K562 (cell line): ENCODE measurements at regions not wholly inside any gene's neighbourhood (a gene's known extent, or its start where the extent isn't known, plus 50 kb on each side); places are given as distances from the start of the nearest gene placed in this dataset.

ENCODE experiments used
- PML ChIP-seq: IDR thresholded peaks from 2 replicates; pipeline ENCODE4 v1.6.1; 2012; ENCODE audit warnings: low read length, inconsistent platforms
- U2AF2 ChIP-seq: fragments of 200-400 bp; formaldehyde crosslinking; optimal IDR thresholded peaks from 2 replicates; pipeline ENCODE3; 2017; ENCODE audit warnings: low read depth, mild to moderate bottlenecking, low read length
- ZNF217 ChIP-seq: sonication (generic); formaldehyde crosslinking; IDR thresholded peaks from 2 replicates; pipeline ENCODE4 v1.8.0; 2022; ENCODE audit warnings: mild to moderate bottlenecking, missing genetic modification reagents
- ZNF551 ChIP-seq: fragments of 250-450 bp; sonication (Bioruptor Pico); IDR thresholded peaks from 2 replicates; pipeline ENCODE4 v1.5.0; 2021; ENCODE audit warnings: mild to moderate bottlenecking, moderate library complexity
- TF ChIP-seq, protein P1 (sequence below): fragments of 200-600 bp; sonication (generic); IDR thresholded peaks from one replicate; pipeline ENCODE4 v1.6.1; 2012; ENCODE audit warnings: mild to moderate bottlenecking, low read depth, low read length, inconsistent platforms

DNA sequence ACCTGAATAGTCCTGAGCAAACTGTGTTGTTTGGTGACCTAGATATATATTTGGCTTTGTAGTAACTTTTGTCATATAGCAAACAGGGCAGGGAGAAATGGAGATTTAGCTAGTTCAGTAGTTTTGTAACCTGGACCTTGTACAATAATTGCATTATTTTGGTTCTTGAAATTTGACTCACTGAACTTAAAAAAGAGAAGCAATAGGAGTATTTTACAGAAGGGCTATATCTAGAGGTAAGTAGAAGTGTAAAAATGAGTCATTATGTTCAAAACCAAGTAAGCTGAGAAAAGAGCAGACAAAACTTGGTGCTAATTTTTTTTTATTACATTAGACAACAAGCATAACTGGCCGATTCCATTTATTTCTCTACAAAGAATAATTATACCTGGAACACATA is 505.4 kb downstream of the ZIC1 start (continued):
- TF ChIP-seq, protein P1, sequence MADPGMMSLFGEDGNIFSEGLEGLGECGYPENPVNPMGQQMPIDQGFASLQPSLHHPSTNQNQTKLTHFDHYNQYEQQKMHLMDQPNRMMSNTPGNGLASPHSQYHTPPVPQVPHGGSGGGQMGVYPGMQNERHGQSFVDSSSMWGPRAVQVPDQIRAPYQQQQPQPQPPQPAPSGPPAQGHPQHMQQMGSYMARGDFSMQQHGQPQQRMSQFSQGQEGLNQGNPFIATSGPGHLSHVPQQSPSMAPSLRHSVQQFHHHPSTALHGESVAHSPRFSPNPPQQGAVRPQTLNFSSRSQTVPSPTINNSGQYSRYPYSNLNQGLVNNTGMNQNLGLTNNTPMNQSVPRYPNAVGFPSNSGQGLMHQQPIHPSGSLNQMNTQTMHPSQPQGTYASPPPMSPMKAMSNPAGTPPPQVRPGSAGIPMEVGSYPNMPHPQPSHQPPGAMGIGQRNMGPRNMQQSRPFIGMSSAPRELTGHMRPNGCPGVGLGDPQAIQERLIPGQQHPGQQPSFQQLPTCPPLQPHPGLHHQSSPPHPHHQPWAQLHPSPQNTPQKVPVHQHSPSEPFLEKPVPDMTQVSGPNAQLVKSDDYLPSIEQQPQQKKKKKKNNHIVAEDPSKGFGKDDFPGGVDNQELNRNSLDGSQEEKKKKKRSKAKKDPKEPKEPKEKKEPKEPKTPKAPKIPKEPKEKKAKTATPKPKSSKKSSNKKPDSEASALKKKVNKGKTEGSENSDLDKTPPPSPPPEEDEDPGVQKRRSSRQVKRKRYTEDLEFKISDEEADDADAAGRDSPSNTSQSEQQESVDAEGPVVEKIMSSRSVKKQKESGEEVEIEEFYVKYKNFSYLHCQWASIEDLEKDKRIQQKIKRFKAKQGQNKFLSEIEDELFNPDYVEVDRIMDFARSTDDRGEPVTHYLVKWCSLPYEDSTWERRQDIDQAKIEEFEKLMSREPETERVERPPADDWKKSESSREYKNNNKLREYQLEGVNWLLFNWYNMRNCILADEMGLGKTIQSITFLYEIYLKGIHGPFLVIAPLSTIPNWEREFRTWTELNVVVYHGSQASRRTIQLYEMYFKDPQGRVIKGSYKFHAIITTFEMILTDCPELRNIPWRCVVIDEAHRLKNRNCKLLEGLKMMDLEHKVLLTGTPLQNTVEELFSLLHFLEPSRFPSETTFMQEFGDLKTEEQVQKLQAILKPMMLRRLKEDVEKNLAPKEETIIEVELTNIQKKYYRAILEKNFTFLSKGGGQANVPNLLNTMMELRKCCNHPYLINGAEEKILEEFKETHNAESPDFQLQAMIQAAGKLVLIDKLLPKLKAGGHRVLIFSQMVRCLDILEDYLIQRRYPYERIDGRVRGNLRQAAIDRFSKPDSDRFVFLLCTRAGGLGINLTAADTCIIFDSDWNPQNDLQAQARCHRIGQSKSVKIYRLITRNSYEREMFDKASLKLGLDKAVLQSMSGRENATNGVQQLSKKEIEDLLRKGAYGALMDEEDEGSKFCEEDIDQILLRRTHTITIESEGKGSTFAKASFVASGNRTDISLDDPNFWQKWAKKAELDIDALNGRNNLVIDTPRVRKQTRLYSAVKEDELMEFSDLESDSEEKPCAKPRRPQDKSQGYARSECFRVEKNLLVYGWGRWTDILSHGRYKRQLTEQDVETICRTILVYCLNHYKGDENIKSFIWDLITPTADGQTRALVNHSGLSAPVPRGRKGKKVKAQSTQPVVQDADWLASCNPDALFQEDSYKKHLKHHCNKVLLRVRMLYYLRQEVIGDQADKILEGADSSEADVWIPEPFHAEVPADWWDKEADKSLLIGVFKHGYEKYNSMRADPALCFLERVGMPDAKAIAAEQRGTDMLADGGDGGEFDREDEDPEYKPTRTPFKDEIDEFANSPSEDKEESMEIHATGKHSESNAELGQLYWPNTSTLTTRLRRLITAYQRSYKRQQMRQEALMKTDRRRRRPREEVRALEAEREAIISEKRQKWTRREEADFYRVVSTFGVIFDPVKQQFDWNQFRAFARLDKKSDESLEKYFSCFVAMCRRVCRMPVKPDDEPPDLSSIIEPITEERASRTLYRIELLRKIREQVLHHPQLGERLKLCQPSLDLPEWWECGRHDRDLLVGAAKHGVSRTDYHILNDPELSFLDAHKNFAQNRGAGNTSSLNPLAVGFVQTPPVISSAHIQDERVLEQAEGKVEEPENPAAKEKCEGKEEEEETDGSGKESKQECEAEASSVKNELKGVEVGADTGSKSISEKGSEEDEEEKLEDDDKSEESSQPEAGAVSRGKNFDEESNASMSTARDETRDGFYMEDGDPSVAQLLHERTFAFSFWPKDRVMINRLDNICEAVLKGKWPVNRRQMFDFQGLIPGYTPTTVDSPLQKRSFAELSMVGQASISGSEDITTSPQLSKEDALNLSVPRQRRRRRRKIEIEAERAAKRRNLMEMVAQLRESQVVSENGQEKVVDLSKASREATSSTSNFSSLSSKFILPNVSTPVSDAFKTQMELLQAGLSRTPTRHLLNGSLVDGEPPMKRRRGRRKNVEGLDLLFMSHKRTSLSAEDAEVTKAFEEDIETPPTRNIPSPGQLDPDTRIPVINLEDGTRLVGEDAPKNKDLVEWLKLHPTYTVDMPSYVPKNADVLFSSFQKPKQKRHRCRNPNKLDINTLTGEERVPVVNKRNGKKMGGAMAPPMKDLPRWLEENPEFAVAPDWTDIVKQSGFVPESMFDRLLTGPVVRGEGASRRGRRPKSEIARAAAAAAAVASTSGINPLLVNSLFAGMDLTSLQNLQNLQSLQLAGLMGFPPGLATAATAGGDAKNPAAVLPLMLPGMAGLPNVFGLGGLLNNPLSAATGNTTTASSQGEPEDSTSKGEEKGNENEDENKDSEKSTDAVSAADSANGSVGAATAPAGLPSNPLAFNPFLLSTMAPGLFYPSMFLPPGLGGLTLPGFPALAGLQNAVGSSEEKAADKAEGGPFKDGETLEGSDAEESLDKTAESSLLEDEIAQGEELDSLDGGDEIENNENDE, result no peak
- TF ChIP-seq U2AF2 (no peak), ZNF217 (CRISPR knock-in tag) (no peak), PML (no peak), ZNF551 (CRISPR knock-in tag) (no peak)
